K562 (cell line): ENCODE measurements at regions not wholly inside any gene's neighbourhood (a gene's known extent, or its start where the extent isn't known, plus 50 kb on each side); places are given as distances from the start of the nearest gene placed in this dataset.

ENCODE experiments used
- ATAC-seq: fragments of 200-7000 bp; cut with Tn5 transposase; 3 replicates; pipeline ENCODE4 v1.9.1; 2020; ENCODE audit warnings: moderate library complexity
- BruUV-seq: library from RNA; stranded (reverse); fragments of 400-500 nt; replicated peaks from 2 replicates; lab custom pipeline; 2021; lab: Mats Ljungman, UMichigan
- CTCF ChIA-PET: fragments of 300-600 bp; formaldehyde crosslinking; extraction: SDS; loops from one replicate; lab custom pipeline; 2021; ENCODE audit warnings: low intra/inter-chr PET ratio; lab: Yijun Ruan, JAX
- POLR2A ChIA-PET: fragments of 300-600, 350-650 bp; sonication (Branson Sonifier 250); formaldehyde crosslinking; extraction: SDS; loops from one replicate; lab custom pipeline; 2021; ENCODE audit warnings: antibody characterized with exemption, inconsistent platforms; lab: Yijun Ruan, JAX
- DNase-seq, 4 experiments: peaks; one replicate each; pipeline versions ENCODE4 v3.0.0 to v3.0.0-alpha.2; 2011 to 2018; ENCODE audit warnings: low spot score in 3 of 4, mixed read lengths in 3 of 4; ENCODE audit errors: extremely low read depth in 1 of 4
- FAIRE-seq: peaks from 2 replicates; lab custom pipeline; 2011; peaks lifted over from hg19 to GRCh38; lab: Jason Lieb, UNC
- H2AFZ ChIP-seq: 2 replicates; pipeline ENCODE4 v1.6.0; 2011; ENCODE audit warnings: low read depth, low read length, control low read depth, inconsistent platforms
- H3K27ac ChIP-seq: fragments of 200-600 bp; 3 replicates; pipeline ENCODE4 v1.8.0; 2011; ENCODE audit warnings: low read depth, mild to moderate bottlenecking, control low read depth, inconsistent platforms, low read length, moderate library complexity, mixed read lengths; ENCODE audit errors: extremely low read depth
- H3K27me3 ChIP-seq, 2 experiments: fragments of 300-600 bp in 1 of 2; 2 replicates in 1 of 2; 3 replicates in 1 of 2; pipeline versions ENCODE4 v1.6.0 to v1.8.0; 2011; ENCODE audit warnings: inconsistent platforms in 2 of 2, low read length in 2 of 2, mild to moderate bottlenecking in 1 of 2, mixed read lengths in 1 of 2, moderate library complexity in 1 of 2; ENCODE audit not compliant: control insufficient read depth in 2 of 2, insufficient read depth in 2 of 2
- H3K36me3 ChIP-seq: fragments of 300-600 bp; 3 replicates; pipeline ENCODE4 v1.8.0; 2011; ENCODE audit warnings: mild to moderate bottlenecking, low read length, inconsistent platforms; ENCODE audit not compliant: control insufficient read depth, insufficient read depth
- H3K4me1 ChIP-seq, 2 experiments: fragments of 200-600 bp in 1 of 2; replicated peaks in 1 of 2; 2 replicates in 1 of 2; 3 replicates in 1 of 2; pipeline versions ENCODE4 v1.5.1 to v1.8.0; 2011; ENCODE audit warnings: inconsistent platforms in 2 of 2, low read length in 2 of 2, mild to moderate bottlenecking in 1 of 2, mixed read lengths in 1 of 2, moderate library complexity in 1 of 2; ENCODE audit not compliant: control insufficient read depth in 2 of 2, insufficient read depth in 2 of 2
- H3K4me2 ChIP-seq: 2 replicates; pipeline ENCODE4 v1.6.1; 2011; ENCODE audit warnings: low read length, control low read depth, inconsistent platforms, mixed read lengths; ENCODE audit not compliant: insufficient read depth
- H3K4me3 ChIP-seq: fragments of 200-600 bp; sonication (generic), shearing (Covaris generic); 2 replicates; pipeline ENCODE4 v1.5.1; 2016; ENCODE audit warnings: control low read depth, inconsistent platforms
- H3K79me2 ChIP-seq: fragments of 200-600 bp; 3 replicates; pipeline ENCODE4 v1.8.0; 2011; ENCODE audit warnings: low read length, inconsistent platforms; ENCODE audit not compliant: control insufficient read depth, insufficient read depth
- H3K9ac ChIP-seq, 2 experiments: 2 replicates each; pipeline versions ENCODE4 v1.6.0 to v1.6.1; 2011; ENCODE audit warnings: low read depth in 2 of 2, low read length in 2 of 2, control low read depth in 1 of 2, inconsistent platforms in 1 of 2, mild to moderate bottlenecking in 1 of 2, mixed read lengths in 1 of 2; ENCODE audit not compliant: insufficient read depth in 1 of 2
- H3K9me1 ChIP-seq: one replicate; pipeline ENCODE4 v1.6.0; 2011; ENCODE audit warnings: inconsistent platforms, mild to moderate bottlenecking, low read length, moderate library complexity; ENCODE audit not compliant: control insufficient read depth, insufficient read depth
- H3K9me3 ChIP-seq: replicated peaks from 2 replicates; pipeline ENCODE4 v1.5.1; 2011; ENCODE audit warnings: low read depth, low read length, inconsistent platforms; ENCODE audit not compliant: control insufficient read depth, insufficient read depth
- H4K20me1 ChIP-seq: replicated peaks from 2 replicates; pipeline ENCODE4 v1.6.1; 2011; ENCODE audit warnings: low read length, inconsistent platforms, mixed read lengths; ENCODE audit not compliant: control insufficient read depth, insufficient read depth
- MTA3 ChIP-seq: fragments of 450-650 bp; formaldehyde crosslinking; IDR thresholded peaks from 2 replicates; pipeline ENCODE4 v1.6.1; 2017; ENCODE audit warnings: mild to moderate bottlenecking, borderline replicate concordance
- PRPF4 ChIP-seq: fragments of 200-400 bp; formaldehyde crosslinking; IDR thresholded peaks from one replicate; pipeline ENCODE4 v1.6.1; 2017; ENCODE audit warnings: low read length, low read depth, mild to moderate bottlenecking; ENCODE audit not compliant: insufficient read depth, poor library complexity, severe bottlenecking
- PTRF ChIP-seq: fragments of 450-650 bp; IDR thresholded peaks from 2 replicates; pipeline ENCODE4 v1.6.1; 2016; ENCODE audit warnings: mild to moderate bottlenecking, missing genetic modification characterization, missing compliant biosample characterization
- SREBF2 ChIP-seq: sonication (generic); formaldehyde crosslinking; IDR thresholded peaks from 2 replicates; pipeline ENCODE4 v1.4.0; 2020; ENCODE audit warnings: mild to moderate bottlenecking, missing genetic modification reagents
- SRSF1 ChIP-seq: fragments of 200-400 bp; formaldehyde crosslinking; IDR thresholded peaks from 2 replicates; pipeline ENCODE4 v1.6.1; 2017; ENCODE audit warnings: mild to moderate bottlenecking, low read depth, low read length, moderate library complexity
- STAT6 ChIP-seq: sonication (generic); formaldehyde crosslinking; IDR thresholded peaks from 2 replicates; pipeline ENCODE4 v1.8.1; 2023; ENCODE audit warnings: mild to moderate bottlenecking, missing genetic modification reagents
- WGBS: fragments of 100-300 bp; shearing (Covaris generic); methylation state at CpG from one replicate; pipeline ENCODE4 v1.1.6; 2016; ENCODE audit warnings: low coverage, mixed read lengths; ENCODE audit not compliant: insufficient coverage; ENCODE audit errors: missing lambda C conversion rate; 5-methylcytosine and 5-hydroxymethylcytosine counted together
- in situ Hi-C: fragments of 300-500 bp; cut with MboI; formaldehyde crosslinking; loops from 4 replicates; pipeline ENCODE4 v1.15.0; 2018; ENCODE audit warnings: inconsistent platforms, mixed read lengths
- intact Hi-C: fragments of 100-400 bp; cut with micrococcal nuclease; formaldehyde crosslinking; loops from 2 replicates; pipeline ENCODE4 v1.14.2; 2022

DNA sequence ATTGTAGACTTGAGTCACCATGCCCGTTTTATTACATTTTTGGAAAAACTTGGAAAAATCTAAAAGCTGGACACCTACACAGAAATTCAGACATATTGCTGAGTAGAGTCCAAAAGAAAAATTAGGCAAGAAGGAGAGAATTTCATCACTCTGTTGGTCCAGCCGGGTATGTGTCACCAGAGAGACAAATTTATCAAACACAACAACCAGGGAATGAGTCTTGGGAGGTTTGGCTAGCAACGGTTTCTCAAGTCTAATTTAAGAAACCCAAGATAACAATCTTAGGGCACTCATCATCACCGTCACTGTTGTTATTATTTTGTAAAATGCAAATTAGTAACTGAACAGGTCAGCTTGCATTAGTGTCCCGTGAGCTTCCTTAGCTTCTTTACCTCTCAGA, 197.5 kb upstream of the C2CD4B start:
- 0% methylated on average over 5 of the region's 5 CpGs for WGBS
- H3K27me3 ChIP-seq: peaks cover 2 to 7% of the 10 kb centered on the region in 2 experiments; a peak in 2 of 5 replicates
- no peaks in the 10 kb centered on the region for H3K36me3 ChIP-seq
- H3K4me1 ChIP-seq: no peaks in the 10 kb centered on the region
- no peak for FAIRE-seq
- ChIA-PET CTCF (no interaction called here), POLR2A (no interaction called here)
- no peak overlapping the region for H3K4me3 ChIP-seq
- no peaks in the 10 kb centered on the region for H3K79me2 ChIP-seq
- H2AFZ ChIP-seq: no peak overlapping the region
- no peaks in the 10 kb centered on the region for H3K9me1 ChIP-seq
- no TSS peak for BruUV-seq
- intact Hi-C loops: no loop called here
- H4K20me1 ChIP-seq: no peaks in the 10 kb centered on the region
- H3K4me2 ChIP-seq: no peak overlapping the region
- no peak overlapping the region for H3K9ac ChIP-seq
- no peak for DNase-seq
- no peaks in the 10 kb centered on the region for H3K9me3 ChIP-seq
- TF ChIP-seq PTRF (tag): no peak
- TF ChIP-seq SREBF2 (CRISPR knock-in tag): no peak
- no peak for TF ChIP-seq PRPF4
- no peak for TF ChIP-seq MTA3
- no peak for TF ChIP-seq STAT6 (CRISPR knock-in tag)
- TF ChIP-seq SRSF1: no peak
- TF ChIP-seq, all 486 proteins: peak for 0
- H3K27ac ChIP-seq: no peak overlapping the region
- in situ Hi-C loops: no loop called here
- ATAC-seq: no peak
